Neutrophil (primary cell): ENCODE measurements at regions not wholly inside any gene's neighbourhood (a gene's known extent, or its start where the extent isn't known, plus 50 kb on each side); places are given as distances from the start of the nearest gene placed in this dataset.

ENCODE experiments used
- H3K27ac ChIP-seq: fragments of 200-600 bp; sonication (generic); 2 replicates; pipeline ENCODE4 v1.5.1; 2016; ENCODE audit warnings: mild to moderate bottlenecking, moderate library complexity
- H3K27me3 ChIP-seq: fragments of 200-600 bp; sonication (generic); 2 replicates; pipeline ENCODE4 v1.6.0; 2016; ENCODE audit warnings: mild to moderate bottlenecking
- H3K36me3 ChIP-seq: fragments of 200-600 bp; sonication (generic); 2 replicates; pipeline ENCODE4 v1.5.1; 2017
- H3K4me1 ChIP-seq, 2 experiments: fragments of 200-600 bp in 1 of 2; sonication (generic) in 1 of 2; 1 replicate in 1 of 2; 2 replicates in 1 of 2; pipeline versions ENCODE4 v1.5.1 to v1.6.1; 2013 to 2016; ENCODE audit warnings: low read depth in 1 of 2, low read length in 1 of 2, mild to moderate bottlenecking in 1 of 2, moderate library complexity in 1 of 2; ENCODE audit not compliant: control insufficient read depth in 1 of 2, insufficient read depth in 1 of 2
- H3K4me3 ChIP-seq, 2 experiments: fragments of 200-600 bp in 1 of 2; sonication (generic) in 1 of 2; 1 replicate in 1 of 2; 2 replicates in 1 of 2; pipeline ENCODE4 v1.5.1; 2013 to 2016; ENCODE audit warnings: low read depth in 1 of 2, low read length in 1 of 2, mild to moderate bottlenecking in 1 of 2, moderate library complexity in 1 of 2
- H3K9me3 ChIP-seq: fragments of 200-600 bp; sonication (generic); 2 replicates; pipeline ENCODE4 v1.5.1; 2016
- CTCF ChIP-seq: fragments of 200-600 bp; sonication (generic); IDR thresholded peaks from 2 replicates; pipeline ENCODE4 v1.5.1; 2016; ENCODE audit warnings: antibody characterized with exemption

GRCh38 chr5:167750586-167750985 is 540.9 kb upstream of the WWC1 start:
- no peaks in the 10 kb centered on the region for H3K4me1 ChIP-seq

GRCh38 chr5:167752936-167753335 is 538.5 kb upstream of the WWC1 start:
- Histone ChIP-seq H3K4me1 (no peaks in the 10 kb centered on the region), H3K27ac (no peak overlapping the region), H3K27me3 (no peaks in the 10 kb centered on the region), H3K36me3 (no peaks in the 10 kb centered on the region), H3K9me3 (no peaks in the 10 kb centered on the region), H3K4me3 (no peak overlapping the region)
- no peak for TF ChIP-seq CTCF

More at GRCh38 chr5:167750586-167750985, 540.9 kb upstream of the WWC1 start:
- H3K27me3 ChIP-seq = no peaks in the 10 kb centered on the region
- no peak overlapping the region for H3K4me3 ChIP-seq
- no peak overlapping the region for H3K27ac ChIP-seq
- no peak for TF ChIP-seq CTCF
- no peaks in the 10 kb centered on the region for H3K9me3 ChIP-seq
- H3K36me3 ChIP-seq = no peaks in the 10 kb centered on the region

GRCh38 chr5:167753725-167754490 is 537.5 kb upstream of the WWC1 start:
- no peak for TF ChIP-seq CTCF
- no peak overlapping the region for H3K4me3 ChIP-seq
- H3K27me3 ChIP-seq = no peaks in the 10 kb centered on the region
- no peaks in the 10 kb centered on the region for H3K9me3 ChIP-seq
- H3K36me3 ChIP-seq = no peaks in the 10 kb centered on the region
- H3K4me1 ChIP-seq = no peaks in the 10 kb centered on the region
- H3K27ac ChIP-seq = no peak overlapping the region

- H3K27me3 ChIP-seq = no peaks in the 10 kb centered on the region
- H3K4me1 ChIP-seq = no peaks in the 10 kb centered on the region
- H3K4me3 ChIP-seq = no peak overlapping the region
- no peaks in the 10 kb centered on the region for H3K36me3 ChIP-seq
- H3K9me3 ChIP-seq = no peaks in the 10 kb centered on the region
- no peak for TF ChIP-seq CTCF
- H3K27ac ChIP-seq = no peak overlapping the region
These were observed 536.9 kb upstream of the WWC1 start for GRCh38 chr5:167754501-167755021.

- TF ChIP-seq CTCF = no peak
These were observed 536.0 kb upstream of the WWC1 start for GRCh38 chr5:167755420-167755819.

More at GRCh38 chr5:167755420-167755819, 536.0 kb upstream of the WWC1 start:
- Histone ChIP-seq H3K4me3 (no peak overlapping the region), H3K27me3 (no peaks in the 10 kb centered on the region), H3K4me1 (no peaks in the 10 kb centered on the region), H3K9me3 (no peaks in the 10 kb centered on the region), H3K27ac (no peak overlapping the region), H3K36me3 (no peaks in the 10 kb centered on the region)
